ENCODE measurements at regions not wholly inside any gene's neighbourhood (a gene's known extent, or its start where the extent isn't known, plus 50 kb on each side); places are given as distances from the start of the nearest gene placed in this dataset.

DNA sequence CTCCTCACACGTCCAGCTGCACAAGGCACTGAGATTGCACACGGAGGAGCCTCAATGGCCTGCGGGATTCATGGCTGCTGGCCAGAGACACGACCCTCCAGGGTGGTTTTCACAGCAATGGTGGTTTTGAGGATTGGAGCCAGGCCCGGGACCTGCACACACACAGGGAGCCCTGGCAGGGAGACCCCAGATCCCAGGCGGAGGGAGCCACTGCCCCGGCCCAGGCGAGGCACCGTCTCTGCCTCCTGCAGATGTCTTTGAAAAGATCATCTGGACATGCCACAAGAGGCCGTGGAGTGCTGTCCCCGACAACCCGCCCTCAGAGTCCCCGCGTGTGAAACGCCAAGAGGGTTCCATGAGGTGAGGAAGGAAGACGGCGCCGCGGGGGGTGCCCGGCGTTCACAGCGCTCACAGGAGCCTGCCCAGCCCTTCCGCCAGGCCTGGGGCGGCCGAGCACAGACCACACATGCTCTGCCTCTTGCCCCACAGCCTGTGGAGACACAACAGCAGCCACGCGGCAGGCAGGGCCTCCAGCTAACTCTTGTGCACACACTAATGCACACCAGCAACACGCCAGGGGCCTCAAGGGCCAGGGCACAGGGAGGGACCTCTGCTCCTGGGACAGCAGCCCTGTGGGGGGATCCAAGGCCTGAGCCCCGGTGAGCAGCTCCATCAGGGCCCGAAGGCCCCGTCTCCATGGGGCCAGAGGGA, 72.8 kb upstream of the CTDP1 start:
- Mint-ChIP-seq H3K27me3 (no peaks in the 10 kb centered on the region), H3K36me3 (ENCODE audit: low read depth) (no peaks in the 10 kb centered on the region), H3K9me3 (ENCODE audit: low read depth) (no peaks in the 10 kb centered on the region), H3K4me3 (no peak overlapping the region), H3K4me1 (no peaks in the 10 kb centered on the region), H3K27ac (no peak overlapping the region)
- ChIA-PET CTCF (no interaction called here), POLR2A (no interaction called here)
- no peak for DNase-seq
- intact Hi-C loops (cut with DNase I, micrococcal nuclease) = loop anchor here in 1 of 2 experiments (10.0 kb wide), 1 partner anchor 218 kb away; no protein-coding TSS in a partner anchor
- ATAC-seq = no peak

DNA sequence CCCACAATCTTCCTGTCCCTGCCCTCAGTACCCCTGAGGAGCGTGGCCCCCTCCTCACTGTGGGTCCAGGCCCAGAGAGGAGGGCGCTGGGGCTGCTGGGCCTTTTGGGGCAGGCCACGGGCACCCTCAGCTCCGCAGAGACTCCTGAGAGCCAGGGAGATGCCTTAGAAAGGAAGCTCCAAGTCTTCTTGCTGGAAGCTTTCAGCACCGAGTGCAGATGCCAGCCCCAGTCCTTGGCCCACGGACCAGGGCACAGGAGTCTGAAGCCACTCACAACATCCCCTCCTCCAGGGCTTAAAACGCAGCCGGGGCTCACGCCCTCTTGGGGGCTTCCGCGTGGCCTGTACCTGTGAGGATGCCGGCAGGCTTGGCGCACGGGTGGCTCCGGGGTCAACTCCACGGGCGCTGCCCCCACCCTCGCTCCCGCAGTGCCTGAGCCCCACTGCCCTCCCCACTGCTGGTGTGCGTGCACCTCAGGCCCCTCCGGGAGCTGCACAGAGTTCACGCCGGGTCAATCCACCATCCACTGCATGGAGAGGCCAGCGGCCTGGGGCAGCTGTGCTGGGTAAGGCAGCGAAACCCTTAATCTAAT, 72.1 kb upstream of the CTDP1 start:
- Mint-ChIP-seq H3K4me3 (no peak overlapping the region), H3K36me3 (ENCODE audit: low read depth) (no peaks in the 10 kb centered on the region), H3K27ac (no peak overlapping the region), H3K27me3 (no peaks in the 10 kb centered on the region), H3K9me3 (ENCODE audit: low read depth) (no peaks in the 10 kb centered on the region), H3K4me1 (no peaks in the 10 kb centered on the region)
- ATAC-seq (no peak), DNase-seq (no peak)
- intact Hi-C loops (cut with DNase I, micrococcal nuclease) = loop anchor here in 1 of 2 experiments (10.0 kb wide), 1 partner anchor 217 kb away; no protein-coding TSS in a partner anchor
- ChIA-PET POLR2A (interaction anchor here (0.6 kb wide), 1 partner anchor 9 kb away, joined by 4 read pairs; no protein-coding TSS in a partner anchor), CTCF (no interaction called here)

DNA sequence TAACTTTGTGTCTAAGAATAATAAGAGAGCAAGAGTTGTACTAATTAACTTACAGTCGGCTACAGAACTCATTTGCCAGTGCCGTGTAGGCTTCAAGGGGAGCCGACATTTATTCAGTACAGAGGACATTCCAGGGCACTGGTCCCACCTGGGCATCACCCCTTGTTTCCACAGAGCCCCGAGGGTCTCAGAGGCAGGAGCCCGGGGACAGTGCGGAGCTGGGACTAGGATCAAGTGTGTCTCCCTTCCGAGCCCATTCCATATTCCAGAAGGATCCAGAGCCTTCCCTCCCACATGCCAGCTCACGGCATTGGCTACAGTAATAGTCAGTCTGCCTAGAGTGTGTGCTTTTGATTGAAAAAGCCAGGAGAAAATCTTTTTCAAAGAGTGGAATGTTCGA, 71.5 kb upstream of the CTDP1 start:
- Mint-ChIP-seq H3K4me3 (no peak overlapping the region), H3K27ac (no peak overlapping the region), H3K4me1 (no peaks in the 10 kb centered on the region), H3K9me3 (ENCODE audit: low read depth) (no peaks in the 10 kb centered on the region), H3K27me3 (no peaks in the 10 kb centered on the region), H3K36me3 (ENCODE audit: low read depth) (no peaks in the 10 kb centered on the region)
- intact Hi-C loops (cut with DNase I, micrococcal nuclease) = loop anchor here in 1 of 2 experiments (10.0 kb wide), 1 partner anchor 217 kb away; no protein-coding TSS in a partner anchor
- ChIA-PET POLR2A (interaction anchor here (0.6 kb wide), 1 partner anchor 9 kb away, joined by 4 read pairs; no protein-coding TSS in a partner anchor), CTCF (no interaction called here)
- no peak for ATAC-seq
- DNase-seq = no peak

DNA sequence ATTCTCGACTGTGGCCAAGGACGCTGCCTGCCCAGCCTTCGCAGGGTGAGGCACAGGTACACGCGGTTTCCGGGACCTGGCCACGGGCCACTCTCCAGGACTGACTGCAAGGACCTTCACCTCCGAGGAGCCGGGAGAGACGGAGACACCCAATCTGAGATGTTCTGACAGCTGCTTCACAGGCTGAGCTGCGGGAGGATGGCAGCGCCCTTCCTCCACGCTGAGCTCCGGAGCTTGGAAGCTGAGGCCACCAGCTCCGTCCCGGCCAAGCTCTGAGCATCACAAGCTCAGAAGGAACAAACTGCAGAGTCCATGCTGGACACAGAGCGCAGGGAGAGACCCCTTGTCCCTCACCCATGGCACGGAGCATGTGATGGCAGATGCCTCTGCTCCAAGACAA, 71.1 kb upstream of the CTDP1 start:
- Mint-ChIP-seq H3K36me3 (ENCODE audit: low read depth) (no peaks in the 10 kb centered on the region), H3K4me1 (no peaks in the 10 kb centered on the region), H3K4me3 (no peak overlapping the region), H3K27me3 (no peaks in the 10 kb centered on the region), H3K27ac (no peak overlapping the region), H3K9me3 (ENCODE audit: low read depth) (no peaks in the 10 kb centered on the region)
- CTCF ChIA-PET = no interaction called here
- intact Hi-C loops (cut with DNase I, micrococcal nuclease) = loop anchor here in 1 of 2 experiments (10.0 kb wide), 1 partner anchor 216 kb away; no protein-coding TSS in a partner anchor
- no peak for DNase-seq
- ATAC-seq = no peak
- POLR2A ChIA-PET = no interaction called here

DNA sequence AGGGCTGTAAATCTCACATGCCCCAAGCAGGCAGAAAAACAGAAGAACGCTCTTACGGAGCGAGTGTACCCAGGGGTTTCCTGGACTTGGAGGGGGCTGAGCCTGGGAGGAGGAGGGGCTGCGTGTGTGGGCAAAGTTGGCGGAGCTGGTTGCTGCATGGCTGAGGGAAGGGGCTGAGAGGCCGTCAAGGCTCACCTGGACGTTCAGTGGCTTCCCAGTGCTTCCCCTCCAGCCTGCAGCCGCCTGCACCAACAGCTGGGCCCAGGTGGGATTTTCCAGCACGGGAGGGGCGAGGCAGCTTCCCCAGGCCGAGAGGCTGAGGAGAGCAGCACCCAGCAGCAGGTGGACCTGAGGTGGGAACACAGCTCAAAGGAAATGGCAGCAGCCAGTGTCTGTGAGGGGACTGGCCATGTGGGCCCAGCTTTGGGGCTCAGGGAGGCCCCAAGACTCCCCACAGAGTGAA, 70.6 kb upstream of the CTDP1 start:
- intact Hi-C loops (cut with DNase I, micrococcal nuclease) = loop anchor here in 1 of 2 experiments (10.0 kb wide), 1 partner anchor 216 kb away; no protein-coding TSS in a partner anchor
- no peaks in the 10 kb centered on the region for H3K4me1 Mint-ChIP-seq
- no peak overlapping the region for H3K27ac Mint-ChIP-seq
- H3K27me3 Mint-ChIP-seq = no peaks in the 10 kb centered on the region
- no peaks in the 10 kb centered on the region for H3K9me3 Mint-ChIP-seq (ENCODE audit: low read depth)
- ChIA-PET CTCF (no interaction called here), POLR2A (no interaction called here)
- no peak for DNase-seq
- no peaks in the 10 kb centered on the region for H3K36me3 Mint-ChIP-seq (ENCODE audit: low read depth)
- no peak overlapping the region for H3K4me3 Mint-ChIP-seq
- no peak for ATAC-seq

DNA sequence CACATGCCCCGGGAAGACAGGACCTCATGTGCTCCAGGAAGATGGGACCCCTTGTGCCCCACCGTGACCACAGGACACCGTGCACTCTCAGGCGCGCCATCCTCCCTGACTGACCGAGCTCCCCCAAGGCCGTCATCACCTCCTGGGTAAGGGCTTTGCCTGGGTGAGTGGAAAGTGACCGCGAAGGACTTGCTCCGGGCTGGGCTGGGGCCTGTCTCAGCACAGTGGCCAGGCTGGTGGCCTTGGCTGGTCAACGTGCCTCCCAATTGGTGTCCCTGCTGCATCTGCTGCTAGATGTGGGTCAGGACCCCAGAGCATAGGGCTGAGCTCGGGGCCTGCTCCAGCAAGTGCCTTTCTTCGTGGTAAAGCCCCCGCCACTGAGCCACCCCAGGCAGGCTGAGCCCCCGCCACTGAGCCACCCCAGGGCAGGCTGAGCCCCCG, 69.7 kb upstream of the CTDP1 start:
- Mint-ChIP-seq H3K9me3 (ENCODE audit: low read depth) (no peaks in the 10 kb centered on the region), H3K4me3 (no peak overlapping the region), H3K27ac (no peak overlapping the region), H3K4me1 (no peaks in the 10 kb centered on the region), H3K27me3 (no peaks in the 10 kb centered on the region), H3K36me3 (ENCODE audit: low read depth) (no peaks in the 10 kb centered on the region)
- intact Hi-C loops (cut with DNase I, micrococcal nuclease) = loop anchor here in 1 of 2 experiments (10.0 kb wide), 1 partner anchor 215 kb away; no protein-coding TSS in a partner anchor
- ATAC-seq (no peak), DNase-seq (no peak)
- POLR2A ChIA-PET = no interaction called here
- CTCF ChIA-PET = no interaction called here

DNA sequence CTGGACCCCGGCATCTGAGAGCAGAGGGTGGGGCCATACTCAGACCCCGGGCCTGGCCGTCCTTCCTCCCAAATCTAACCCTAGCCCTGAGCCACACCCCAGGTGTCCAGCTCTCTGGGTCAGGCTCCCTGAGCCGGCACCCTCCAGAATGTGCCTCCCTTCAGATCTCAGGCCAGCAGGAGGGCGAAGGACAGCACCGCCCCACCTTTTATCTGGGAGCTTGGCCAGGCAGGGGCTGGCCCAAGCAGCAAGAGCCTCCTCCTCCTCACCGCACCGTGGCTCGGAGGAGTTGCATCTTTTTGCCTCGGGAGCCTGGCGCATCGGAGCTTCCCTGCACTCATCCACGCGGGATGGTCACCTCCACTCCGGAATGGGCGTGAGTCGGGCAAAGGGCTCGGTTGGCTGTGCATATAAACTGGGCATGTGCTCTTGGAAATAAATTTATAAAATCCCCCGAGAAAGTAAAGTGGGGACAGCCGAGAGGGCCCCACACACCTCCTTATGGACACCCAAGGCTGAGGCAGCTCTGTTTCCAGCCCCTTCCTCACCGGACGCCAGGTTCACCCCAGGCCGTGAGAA, 69.1 kb upstream of the CTDP1 start:
- Mint-ChIP-seq H3K27ac (no peak overlapping the region), H3K4me1 (no peaks in the 10 kb centered on the region), H3K9me3 (ENCODE audit: low read depth) (no peaks in the 10 kb centered on the region), H3K36me3 (ENCODE audit: low read depth) (no peaks in the 10 kb centered on the region), H3K4me3 (no peak overlapping the region), H3K27me3 (no peaks in the 10 kb centered on the region)
- POLR2A ChIA-PET = no interaction called here
- intact Hi-C loops (cut with DNase I, micrococcal nuclease) = no loop called here
- CTCF ChIA-PET = no interaction called here
- DNase-seq (no peak), ATAC-seq (no peak)

DNA sequence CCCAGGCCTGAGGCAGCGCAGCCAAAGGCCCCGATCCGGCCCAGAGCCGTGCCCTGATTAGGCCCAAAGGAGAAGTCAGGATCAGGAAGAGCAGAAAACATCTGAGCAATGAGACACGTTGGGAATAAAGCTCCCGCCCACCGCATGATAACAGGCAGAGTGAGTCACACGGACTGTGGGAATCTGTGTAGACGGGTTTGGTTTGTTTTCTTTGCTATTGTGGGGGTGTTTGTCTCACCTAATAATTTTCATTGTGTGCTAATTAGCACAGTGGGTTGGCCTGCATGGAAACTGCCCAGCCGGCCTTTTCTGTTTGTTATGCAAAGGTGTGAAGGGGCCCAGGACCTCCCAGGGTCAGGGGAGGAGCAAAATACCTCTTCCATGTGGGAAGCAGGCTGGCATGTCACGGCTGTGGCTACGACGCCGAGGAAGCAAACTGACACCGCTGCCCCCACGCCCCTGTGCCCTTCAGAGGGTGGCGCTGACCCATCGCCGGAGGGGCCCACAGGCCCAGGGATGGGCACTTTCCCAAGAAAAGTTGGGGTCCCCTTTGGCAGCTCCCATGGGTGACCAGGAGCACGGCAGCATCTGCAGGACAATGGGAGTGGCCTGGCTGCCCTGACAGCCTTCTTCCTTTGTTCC, 68.4 kb upstream of the CTDP1 start:
- H3K9me3 Mint-ChIP-seq (ENCODE audit: low read depth) = no peaks in the 10 kb centered on the region
- CTCF ChIA-PET = no interaction called here

DNA sequence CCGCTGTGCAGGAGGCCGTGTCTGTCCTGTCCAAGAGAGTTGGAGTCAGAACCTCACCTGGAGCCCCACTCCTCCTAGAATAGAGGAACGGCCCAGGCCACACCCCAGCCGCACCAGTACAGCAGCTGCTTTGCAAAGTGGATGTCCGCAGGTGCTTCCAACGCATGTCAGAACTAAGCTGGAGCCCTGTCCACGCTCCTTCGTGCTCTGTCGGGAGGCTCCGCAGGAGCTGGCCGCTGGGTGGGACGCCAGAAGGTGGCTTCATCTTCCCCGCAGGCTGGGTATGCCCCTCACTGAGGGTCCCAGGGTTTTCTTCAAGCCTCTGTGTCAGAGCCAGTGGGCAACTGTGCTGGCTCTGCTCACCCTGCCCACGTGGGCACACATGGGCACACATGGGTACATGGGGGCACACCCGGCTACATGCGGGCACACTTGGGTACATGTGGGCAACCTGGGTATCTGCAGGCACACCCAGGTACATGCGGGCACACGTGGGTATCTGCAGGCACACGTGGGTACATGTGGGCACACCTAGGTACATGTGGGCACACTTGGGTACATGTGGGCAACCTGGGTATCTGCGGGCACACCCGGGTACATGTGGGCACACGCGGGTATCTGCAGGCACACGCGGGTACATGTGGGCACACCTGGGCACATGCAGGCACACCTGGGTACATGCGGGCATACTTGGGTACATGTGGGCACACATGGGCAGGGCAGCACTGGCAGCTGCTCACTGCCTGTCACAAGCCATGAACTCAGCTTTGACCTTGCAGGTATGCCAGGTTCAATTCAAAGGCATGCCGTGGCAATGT, 67.1 kb upstream of the CTDP1 start:
- intact Hi-C loops (cut with DNase I, micrococcal nuclease) = no loop called here
- H3K4me3 Mint-ChIP-seq = no peak overlapping the region
- ATAC-seq (no peak), DNase-seq (no peak)
- no peaks in the 10 kb centered on the region for H3K9me3 Mint-ChIP-seq (ENCODE audit: low read depth)
- no peaks in the 10 kb centered on the region for H3K4me1 Mint-ChIP-seq
- no peaks in the 10 kb centered on the region for H3K27me3 Mint-ChIP-seq
- ChIA-PET POLR2A (no interaction called here), CTCF (interaction anchor here (0.7 to 1.1 kb wide), 2 partner anchors 32 to 283 kb away, joined by 4 to 5 read pairs; no protein-coding TSS in a partner anchor)
- H3K36me3 Mint-ChIP-seq (ENCODE audit: low read depth) = no peaks in the 10 kb centered on the region
- H3K27ac Mint-ChIP-seq = no peak overlapping the region

More for the DNA sequence above, 68.4 kb upstream of the CTDP1 start:
- Mint-ChIP-seq H3K27me3 (no peaks in the 10 kb centered on the region), H3K36me3 (ENCODE audit: low read depth) (no peaks in the 10 kb centered on the region), H3K4me3 (no peak overlapping the region), H3K27ac (no peak overlapping the region), H3K4me1 (no peaks in the 10 kb centered on the region)
- no peak for ATAC-seq
- DNase-seq = no peak
- intact Hi-C loops (cut with DNase I, micrococcal nuclease) = no loop called here
- POLR2A ChIA-PET = no interaction called here

DNA sequence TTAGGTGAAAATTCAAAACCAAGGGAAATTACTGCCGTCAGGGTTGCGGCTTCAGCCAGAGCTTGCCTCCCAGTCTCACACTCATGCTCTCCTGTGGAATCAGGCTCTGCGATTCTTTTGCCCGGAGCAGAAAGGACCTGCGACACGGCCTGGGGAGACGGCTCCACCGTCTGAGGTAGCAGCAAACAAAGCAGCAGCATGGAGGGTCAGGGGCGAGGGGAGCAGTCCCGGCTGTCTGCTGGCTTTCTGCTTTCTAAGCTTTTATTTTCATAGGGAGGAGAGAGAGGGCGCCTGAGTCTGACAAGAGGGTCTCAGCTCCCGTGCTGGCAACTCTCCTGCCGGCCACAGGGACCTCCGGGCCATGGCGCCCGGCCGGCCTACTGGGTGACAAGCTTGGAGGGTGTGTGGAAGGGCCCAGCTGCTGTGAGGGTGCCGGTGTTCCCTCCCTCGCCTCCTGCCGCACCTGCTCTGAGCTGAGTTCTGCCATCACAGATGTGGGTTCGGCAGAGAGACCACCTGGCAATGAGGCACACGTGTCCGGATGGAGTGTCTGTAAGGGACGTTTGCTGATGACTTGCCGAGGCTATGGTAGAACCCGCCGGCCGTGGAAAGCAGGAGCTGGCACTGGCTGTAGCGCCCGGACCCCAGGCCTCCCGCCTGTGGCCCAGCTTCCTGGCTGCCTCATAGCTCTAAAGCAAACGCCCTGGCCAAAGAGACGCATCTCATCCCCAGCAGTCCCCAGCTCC, 66.2 kb upstream of the CTDP1 start:
- no peak for DNase-seq
- Mint-ChIP-seq H3K36me3 (ENCODE audit: low read depth) (no peaks in the 10 kb centered on the region), H3K9me3 (ENCODE audit: low read depth) (peaks cover 2% of the 10 kb centered on the region), H3K4me1 (no peaks in the 10 kb centered on the region), H3K4me3 (no peak overlapping the region), H3K27me3 (no peaks in the 10 kb centered on the region), H3K27ac (no peak overlapping the region)
- intact Hi-C loops (cut with DNase I, micrococcal nuclease) = no loop called here
- ChIA-PET POLR2A (no interaction called here), CTCF (interaction anchor here (0.6 to 1.1 kb wide), 4 partner anchors 31 to 338 kb away, joined by 3 to 5 read pairs (median 4); no protein-coding TSS in a partner anchor)
- ATAC-seq = no peak
